Fibroblast of skin of abdomen (primary cell): ENCODE measurements at regions not wholly inside any gene's neighbourhood (a gene's known extent, or its start where the extent isn't known, plus 50 kb on each side); places are given as distances from the start of the nearest gene placed in this dataset.

Experiments
- DNase-seq: peaks from one replicate; pipeline ENCODE4 v3.0.0-alpha.2; 2013

- DNase-seq: no peak
Observed at GRCh38 chr3:164233951-164234350, 844.3 kb downstream of the SI start.

- no peak for DNase-seq
Observed at GRCh38 chr3:164231718-164232117, 846.6 kb downstream of the SI start.

GRCh38 chr3:164230385-164231094 lies 847.8 kb downstream of the SI start:
- no peak for DNase-seq

GRCh38 chr3:164224126-164224525 lies 854.2 kb downstream of the SI start:
- no peak for DNase-seq

GRCh38 chr3:164222197-164222596 lies 856.1 kb downstream of the SI start:
- DNase-seq: no peak

GRCh38 chr3:164221297-164221696 lies 857.0 kb downstream of the SI start:
- no peak for DNase-seq

GRCh38 chr3:164209363-164209762 lies 868.9 kb downstream of the SI start:
- DNase-seq: no peak

GRCh38 chr3:164208821-164209220 lies 869.5 kb downstream of the SI start:
- DNase-seq: no peak

GRCh38 chr3:164208048-164208447 lies 870.2 kb downstream of the SI start:
- no peak for DNase-seq

- no peak for DNase-seq
Observed at GRCh38 chr3:164200053-164200823, 878.1 kb downstream of the SI start.

- no peak for DNase-seq
Observed at GRCh38 chr3:164196477-164196876, 881.8 kb downstream of the SI start.

- DNase-seq: no peak
Observed at GRCh38 chr3:164194842-164195241, 883.5 kb downstream of the SI start.

- no peak for DNase-seq
Observed at GRCh38 chr3:164192974-164193373, 885.3 kb downstream of the SI start.

GRCh38 chr3:164190566-164190965 lies 887.7 kb downstream of the SI start:
- DNase-seq: no peak

GRCh38 chr3:164186095-164186494 lies 892.2 kb downstream of the SI start:
- no peak for DNase-seq

GRCh38 chr3:164179110-164179774 lies 899.1 kb downstream of the SI start:
- DNase-seq: no peak

GRCh38 chr3:164174059-164174458 lies 904.2 kb downstream of the SI start:
- DNase-seq: no peak

- DNase-seq: no peak
Observed at GRCh38 chr3:164155400-164155799, 922.9 kb downstream of the SI start.

GRCh38 chr3:164144824-164145223 lies 933.5 kb downstream of the SI start:
- no peak for DNase-seq

- DNase-seq: no peak
Observed at GRCh38 chr3:164132878-164133277, 945.4 kb downstream of the SI start.

- DNase-seq: no peak
Observed at GRCh38 chr3:164113371-164114332, 964.6 kb downstream of the SI start.

- no peak for DNase-seq
Observed at GRCh38 chr3:164096352-164096751, 981.9 kb downstream of the SI start.
